Panc1 (cell line): ENCODE measurements at regions not wholly inside any gene's neighbourhood (a gene's known extent, or its start where the extent isn't known, plus 50 kb on each side); places are given as distances from the start of the nearest gene placed in this dataset.

Source experiments
- ATAC-seq: fragments of 200-7000 bp; cut with Tn5 transposase; 2 replicates; pipeline ENCODE4 v1.9.1; 2020; ENCODE audit warnings: mild to moderate bottlenecking, moderate library complexity
- BruUV-seq: library from RNA; stranded (reverse); fragments of 400-500 nt; replicated peaks from 2 replicates; lab custom pipeline; 2021; lab: Mats Ljungman, UMichigan
- CTCF ChIA-PET: fragments of 300-600 bp; sonication (Branson Sonifier 250); formaldehyde crosslinking; loops from one replicate; lab custom pipeline; 2022; ENCODE audit warnings: antibody characterized with exemption; lab: Charles Lee
- POLR2A ChIA-PET: fragments of 300-600 bp; sonication (Branson Sonifier 250); formaldehyde crosslinking; loops from one replicate; lab custom pipeline; 2022; ENCODE audit warnings: antibody characterized with exemption; lab: Charles Lee
- DNase-seq: peaks from one replicate; pipeline ENCODE4 v3.0.0-alpha.2; 2010; ENCODE audit warnings: low read depth, low spot score
- H3K27ac ChIP-seq: 2 replicates; pipeline ENCODE4 v1.5.1; 2011; ENCODE audit warnings: mild to moderate bottlenecking, low read length, inconsistent platforms
- H3K27me3 ChIP-seq: fragments of 200-500 bp; sonication (Bioruptor generic); 2 replicates; pipeline ENCODE4 v1.6.0; 2014; ENCODE audit warnings: low read length, inconsistent platforms; ENCODE audit not compliant: control insufficient read depth, insufficient read depth
- H3K36me3 ChIP-seq: fragments of 200-500 bp; sonication (Bioruptor generic); 2 replicates; pipeline ENCODE4 v1.5.1; 2014; ENCODE audit warnings: inconsistent platforms, mild to moderate bottlenecking, low read length, moderate library complexity; ENCODE audit not compliant: control insufficient read depth, insufficient read depth
- H3K4me1 ChIP-seq: 2 replicates; pipeline ENCODE4 v1.5.1; 2011; ENCODE audit warnings: inconsistent platforms, mild to moderate bottlenecking, low read length, moderate library complexity; ENCODE audit not compliant: control insufficient read depth, insufficient read depth
- H3K4me3 ChIP-seq, 2 experiments: 2 replicates each; pipeline ENCODE4 v1.5.1; 2011 to 2012; ENCODE audit warnings: low read depth in 2 of 2, low read length in 2 of 2, mild to moderate bottlenecking in 2 of 2, inconsistent platforms in 1 of 2, moderate library complexity in 1 of 2
- H3K9me3 ChIP-seq: fragments of 200-500 bp; sonication (Bioruptor generic); 2 replicates; pipeline ENCODE4 v1.5.1; 2014; ENCODE audit warnings: low read depth, mild to moderate bottlenecking, inconsistent platforms, low read length, moderate library complexity; ENCODE audit not compliant: control insufficient read depth, insufficient read depth
- CTCF ChIP-seq: fragments of 450-650 bp; IDR thresholded peaks from 2 replicates; pipeline ENCODE4 v1.5.1; 2017; ENCODE audit warnings: mild to moderate bottlenecking
- POLR2AphosphoS5 ChIP-seq: IDR thresholded peaks from 2 replicates; pipeline ENCODE4 v1.6.1; 2012; ENCODE audit warnings: mild to moderate bottlenecking, low read depth, low read length, moderate library complexity
- REST ChIP-seq, 2 experiments: IDR thresholded peaks; 2 replicates each; pipeline ENCODE4 v1.6.1; 2011 to 2012; ENCODE audit warnings: low read depth in 2 of 2, control low read depth in 1 of 2, low read length in 1 of 2, mild to moderate bottlenecking in 1 of 2, moderate library complexity in 1 of 2; ENCODE audit not compliant: insufficient read depth in 1 of 2
- SIN3A ChIP-seq: IDR thresholded peaks from 2 replicates; pipeline ENCODE4 v1.6.1; 2012; ENCODE audit warnings: low read depth, mild to moderate bottlenecking, low read length, moderate library complexity, borderline replicate concordance; ENCODE audit not compliant: insufficient read depth
- TCF7L2 ChIP-seq: IDR thresholded peaks from 2 replicates; pipeline ENCODE4 v1.6.1; 2011; ENCODE audit warnings: mild to moderate bottlenecking, low read depth, low read length, inconsistent platforms
- in situ Hi-C: cut with HindIII; loops from 2 replicates; pipeline ENCODE4 v1.10.0; 2016; ENCODE audit warnings: low sequenced_read_pairs, low pct_unique_long_range_greater_than_20kb
- intact Hi-C: fragments of 100-400 bp; cut with micrococcal nuclease; formaldehyde crosslinking; loops from one replicate; pipeline ENCODE4 v1.10.0; 2022; ENCODE audit not compliant: unreplicated experiment

- no peak for ATAC-seq
- BruUV-seq = no TSS peak
- Histone ChIP-seq H3K4me3 (no peak overlapping the region), H3K27ac (no peak overlapping the region), H3K4me1 (no peaks in the 10 kb centered on the region), H3K36me3 (no peaks in the 10 kb centered on the region), H3K27me3 (no peaks in the 10 kb centered on the region), H3K9me3 (no peaks in the 10 kb centered on the region)
- in situ Hi-C loops (no loop called here), intact Hi-C loops (no loop called here)
- TF ChIP-seq TCF7L2 (no peak), POLR2AphosphoS5 (no peak), REST (IDR thresholded peaks at IDR 0.05; ENCODE audit: insufficient read depth in 1 of 2, low read depth in 2 of 2, low read length in 1 of 2) (no peak), CTCF (no peak), SIN3A (no peak)
- POLR2A ChIA-PET = no interaction called here
- DNase-seq = no peak
- CTCF ChIA-PET = no interaction called here
These were observed 89.0 kb upstream of the GC start for GRCh38 chr4:71872767-71873415.

GRCh38 chr4:71878376-71878775, 94.5 kb upstream of the GC start:
- in situ Hi-C loops = no loop called here

More at GRCh38 chr4:71878376-71878775, 94.5 kb upstream of the GC start:
- no peak for ATAC-seq
- POLR2A ChIA-PET = no interaction called here
- intact Hi-C loops = no loop called here
- Histone ChIP-seq H3K9me3 (no peaks in the 10 kb centered on the region), H3K36me3 (no peaks in the 10 kb centered on the region), H3K4me3 (no peak overlapping the region), H3K27ac (no peak overlapping the region), H3K27me3 (no peaks in the 10 kb centered on the region), H3K4me1 (no peaks in the 10 kb centered on the region)
- BruUV-seq = no TSS peak
- no peak for TF ChIP-seq CTCF
- TF ChIP-seq POLR2AphosphoS5 = no peak
- no peak for TF ChIP-seq SIN3A
- TF ChIP-seq REST (IDR thresholded peaks at IDR 0.05; ENCODE audit: insufficient read depth in 1 of 2, low read depth in 2 of 2, low read length in 1 of 2) = no peak
- TF ChIP-seq TCF7L2 = no peak
- no peak for DNase-seq
- CTCF ChIA-PET = no interaction called here
